Kidney (tissue), 13 donors: ENCODE measurements at regions not wholly inside any gene's neighbourhood (a gene's known extent, or its start where the extent isn't known, plus 50 kb on each side); places are given as distances from the start of the nearest gene placed in this dataset.

ENCODE experiments used
- DNase-seq, 5 donors: peaks; one replicate each; pipeline ENCODE4 v3.0.0-alpha.2; 2013 to 2020
- FAIRE-seq: peaks from 2 replicates; lab custom pipeline; 2012; peaks lifted over from hg19 to GRCh38; lab: Jason Lieb, UNC
- H3K27ac ChIP-seq, 2 donors: one replicate each; pipeline ENCODE4 v1.7.0; 2013; ENCODE audit warnings: low read depth in 2 of 2, low read length in 2 of 2, inconsistent platforms in 1 of 2
- H3K27me3 ChIP-seq: one replicate; pipeline ENCODE4 v1.7.1; 2013; ENCODE audit warnings: low read length, inconsistent platforms; ENCODE audit not compliant: control insufficient read depth, insufficient read depth
- H3K36me3 ChIP-seq, 3 donors: one replicate each; pipeline versions ENCODE4 v1.7.0 to v1.7.1; 2013; ENCODE audit warnings: low read length in 3 of 3, control low read depth in 1 of 3, inconsistent platforms in 1 of 3; ENCODE audit not compliant: insufficient read depth in 3 of 3, control insufficient read depth in 2 of 3
- H3K4me1 ChIP-seq, 3 donors: one replicate each; pipeline versions ENCODE4 v1.7.0 to v1.7.1; 2013; ENCODE audit warnings: low read length in 3 of 3, inconsistent platforms in 1 of 3, low read depth in 1 of 3; ENCODE audit not compliant: control insufficient read depth in 2 of 3, insufficient read depth in 2 of 3
- H3K4me3 ChIP-seq, 3 donors: one replicate each; pipeline versions ENCODE4 v1.7.0 to v1.8.1; 2013; ENCODE audit warnings: low read length in 3 of 3, control low read depth in 1 of 3, inconsistent platforms in 1 of 3
- H3K9ac ChIP-seq, 3 donors: one replicate each; pipeline versions ENCODE4 v1.7.0 to v1.7.1; 2013; ENCODE audit warnings: low read length in 3 of 3, control low read depth in 1 of 3, inconsistent platforms in 1 of 3
- H3K9me3 ChIP-seq, 3 donors: one replicate each; pipeline versions ENCODE4 v1.7.0 to v1.7.1; 2013; ENCODE audit warnings: low read length in 3 of 3, control low read depth in 1 of 3, inconsistent platforms in 1 of 3; ENCODE audit not compliant: control insufficient read depth in 2 of 3, insufficient read depth in 1 of 3
- intact Hi-C: fragments of 100-400 bp; cut with DNase I; formaldehyde crosslinking; loops from one replicate; pipeline ENCODE4 v1.11.1; 2022
- TF ChIP-seq, protein P1 (sequence below): IDR thresholded peaks from 3 replicates; pipeline ENCODE4 v1.5.1; 2012; ENCODE audit warnings: mild to moderate bottlenecking, moderate library complexity, borderline replicate concordance; ENCODE audit not compliant: insufficient read depth; ENCODE audit errors: extremely low read depth
- donor health status: control.
- donor health status: control.
- donor health status: control.
- donor health status: control.
- donor health status: control.
- donor health status: DM: yes; HTN: yes; CAD: no.
- donor health status: Normal renal cell carcinoma (clear cell type).

DNA sequence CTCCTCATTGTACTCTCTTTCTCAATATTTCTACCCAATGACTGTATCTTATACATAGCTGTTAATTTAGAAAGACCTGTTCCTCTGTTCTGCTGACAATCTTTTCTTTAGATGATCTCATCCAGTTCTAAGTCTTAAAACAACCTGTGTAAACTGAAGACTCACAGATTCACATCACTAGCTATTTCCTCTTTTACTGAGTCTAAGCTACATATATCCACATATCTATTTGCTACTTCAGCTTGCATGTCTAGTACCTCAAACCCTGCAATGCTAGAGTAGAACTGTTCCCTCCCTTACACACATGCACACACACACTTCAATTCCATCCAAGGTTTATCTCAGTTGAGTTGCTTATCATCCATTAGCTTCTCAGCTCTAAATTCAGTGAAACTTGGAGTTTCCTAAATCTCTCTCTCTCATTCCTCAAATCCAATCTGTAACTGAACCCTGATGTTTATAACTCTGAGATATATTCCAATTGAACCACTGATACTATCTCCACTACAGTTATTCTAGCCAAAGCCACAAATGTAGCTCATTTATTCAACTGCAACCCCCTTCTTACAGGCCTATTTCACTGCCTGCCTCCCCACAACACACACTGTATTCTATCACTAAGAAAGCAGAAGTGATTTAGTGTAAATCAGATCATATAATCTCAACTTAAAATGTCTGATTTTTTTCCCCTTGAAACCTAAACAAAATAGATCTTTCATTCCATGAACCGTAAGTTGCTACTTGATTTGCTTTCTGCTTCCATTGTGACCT is 1036.8 kb upstream of the POT1 start:
- FAIRE-seq = no peak

DNA sequence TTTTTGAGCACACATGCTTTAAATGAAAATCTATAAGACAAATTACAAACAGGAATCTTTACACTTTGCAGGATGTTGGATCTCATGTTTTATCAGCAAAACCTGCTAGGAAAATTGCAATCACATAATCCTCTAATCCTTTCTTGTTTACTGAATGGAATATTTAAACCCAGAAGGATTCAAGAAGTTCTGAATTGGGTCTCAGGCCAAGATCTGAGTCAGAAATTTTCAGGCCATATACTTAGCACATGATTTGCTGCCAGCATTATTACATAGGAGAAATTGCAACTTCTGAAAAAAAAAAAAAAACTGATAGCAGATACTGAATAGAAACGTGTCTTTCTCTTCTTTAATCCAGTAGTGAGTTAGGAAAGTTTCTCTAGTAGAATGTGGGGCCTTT is 1005.3 kb upstream of the POT1 start:
- no peak for FAIRE-seq
- H3K4me3 ChIP-seq = no peak overlapping the region

More for the DNA sequence above, 1036.8 kb upstream of the POT1 start:
- no peaks in the 10 kb centered on the region for H3K4me1 ChIP-seq
- no peaks in the 10 kb centered on the region for H3K27me3 ChIP-seq
- DNase-seq = no peak
- H3K9ac ChIP-seq = no peak overlapping the region
- TF ChIP-seq, protein P1, sequence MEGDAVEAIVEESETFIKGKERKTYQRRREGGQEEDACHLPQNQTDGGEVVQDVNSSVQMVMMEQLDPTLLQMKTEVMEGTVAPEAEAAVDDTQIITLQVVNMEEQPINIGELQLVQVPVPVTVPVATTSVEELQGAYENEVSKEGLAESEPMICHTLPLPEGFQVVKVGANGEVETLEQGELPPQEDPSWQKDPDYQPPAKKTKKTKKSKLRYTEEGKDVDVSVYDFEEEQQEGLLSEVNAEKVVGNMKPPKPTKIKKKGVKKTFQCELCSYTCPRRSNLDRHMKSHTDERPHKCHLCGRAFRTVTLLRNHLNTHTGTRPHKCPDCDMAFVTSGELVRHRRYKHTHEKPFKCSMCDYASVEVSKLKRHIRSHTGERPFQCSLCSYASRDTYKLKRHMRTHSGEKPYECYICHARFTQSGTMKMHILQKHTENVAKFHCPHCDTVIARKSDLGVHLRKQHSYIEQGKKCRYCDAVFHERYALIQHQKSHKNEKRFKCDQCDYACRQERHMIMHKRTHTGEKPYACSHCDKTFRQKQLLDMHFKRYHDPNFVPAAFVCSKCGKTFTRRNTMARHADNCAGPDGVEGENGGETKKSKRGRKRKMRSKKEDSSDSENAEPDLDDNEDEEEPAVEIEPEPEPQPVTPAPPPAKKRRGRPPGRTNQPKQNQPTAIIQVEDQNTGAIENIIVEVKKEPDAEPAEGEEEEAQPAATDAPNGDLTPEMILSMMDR = no peak
- H3K27ac ChIP-seq = no peak overlapping the region
- intact Hi-C loops = no loop called here
- H3K9me3 ChIP-seq = no peaks in the 10 kb centered on the region
- no peak overlapping the region for H3K4me3 ChIP-seq
- no peaks in the 10 kb centered on the region for H3K36me3 ChIP-seq

DNA sequence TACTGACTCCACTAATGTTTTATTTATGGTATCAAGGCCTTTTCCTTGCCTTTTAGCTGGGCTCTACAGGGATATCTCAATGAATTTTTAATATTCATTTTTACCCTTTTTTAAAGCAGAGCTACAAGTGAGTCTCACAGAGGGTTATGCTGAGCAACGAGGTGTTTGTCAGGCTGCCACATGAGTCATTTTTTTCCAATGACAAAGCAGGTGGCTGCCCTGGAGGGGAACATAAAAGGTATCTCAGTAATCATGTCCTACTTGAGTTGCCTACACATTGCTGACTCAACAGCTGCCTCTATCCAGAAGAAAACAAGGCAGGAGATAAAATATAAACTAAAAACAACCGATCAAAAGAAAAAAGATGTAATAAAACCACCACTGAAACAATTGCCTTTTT is 1004.9 kb upstream of the POT1 start:
- intact Hi-C loops = no loop called here
- Histone ChIP-seq H3K4me3 (no peak overlapping the region), H3K27ac (no peak overlapping the region), H3K27me3 (no peaks in the 10 kb centered on the region), H3K9ac (no peak overlapping the region), H3K9me3 (no peaks in the 10 kb centered on the region), H3K36me3 (no peaks in the 10 kb centered on the region), H3K4me1 (no peaks in the 10 kb centered on the region)
- FAIRE-seq = no peak
- DNase-seq = no peak
- TF ChIP-seq, protein P1 = no peak

More for the DNA sequence above, 1005.3 kb upstream of the POT1 start:
- Histone ChIP-seq H3K9ac (no peak overlapping the region), H3K27me3 (no peaks in the 10 kb centered on the region), H3K9me3 (no peaks in the 10 kb centered on the region), H3K27ac (no peak overlapping the region), H3K4me1 (no peaks in the 10 kb centered on the region), H3K36me3 (no peaks in the 10 kb centered on the region)
- DNase-seq = no peak
- intact Hi-C loops = no loop called here
- TF ChIP-seq, protein P1 = no peak

DNA sequence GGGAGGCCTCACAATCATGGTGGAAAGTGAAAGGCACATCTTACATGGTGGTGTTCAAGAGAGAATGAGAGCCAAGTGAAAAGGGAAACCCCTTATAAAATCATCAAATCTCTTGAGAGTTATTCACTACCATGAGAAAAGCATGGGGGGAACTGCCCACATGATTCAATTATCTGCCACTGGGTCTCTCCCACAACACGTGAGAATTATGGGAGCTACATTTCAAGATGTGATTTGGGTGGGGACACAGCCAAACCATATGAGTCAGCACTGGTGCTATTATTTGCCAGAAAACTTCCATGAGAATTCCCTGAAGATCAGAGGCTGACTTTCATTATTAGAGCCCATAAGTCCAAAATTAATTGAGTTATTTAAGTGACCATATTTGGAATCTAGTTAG is 1001.2 kb upstream of the POT1 start:
- no peaks in the 10 kb centered on the region for H3K9me3 ChIP-seq
- H3K36me3 ChIP-seq = no peaks in the 10 kb centered on the region
- no peaks in the 10 kb centered on the region for H3K27me3 ChIP-seq
- H3K4me1 ChIP-seq = no peaks in the 10 kb centered on the region
- no peak overlapping the region for H3K27ac ChIP-seq
- intact Hi-C loops = no loop called here
- DNase-seq (no peak), FAIRE-seq (no peak)
- TF ChIP-seq, protein P1 = no peak
- no peak overlapping the region for H3K4me3 ChIP-seq
- no peak overlapping the region for H3K9ac ChIP-seq
